ENCODE measurements at regions not wholly inside any gene's neighbourhood (a gene's known extent, or its start where the extent isn't known, plus 50 kb on each side); places are given as distances from the start of the nearest gene placed in this dataset.

DNA sequence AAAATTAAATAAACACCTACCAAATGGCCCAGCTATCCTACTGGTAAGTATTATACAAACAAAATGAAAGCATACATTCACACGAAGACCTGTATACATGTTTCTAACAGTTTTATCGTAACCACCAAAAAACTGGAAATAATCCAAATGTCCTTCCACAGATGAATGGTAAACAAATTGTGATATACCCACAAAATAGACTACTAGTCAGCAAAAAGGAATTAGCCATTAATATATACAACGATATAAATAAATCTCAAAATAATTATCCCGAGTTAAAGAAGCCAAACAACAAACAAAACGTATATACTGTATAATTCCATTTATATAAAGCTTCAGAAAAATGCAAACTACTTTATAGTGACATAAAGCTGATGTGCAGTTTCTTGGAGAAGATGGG is 106.3 kb upstream of the SERTM1 start:
- TF ChIP-seq, protein P1, sequence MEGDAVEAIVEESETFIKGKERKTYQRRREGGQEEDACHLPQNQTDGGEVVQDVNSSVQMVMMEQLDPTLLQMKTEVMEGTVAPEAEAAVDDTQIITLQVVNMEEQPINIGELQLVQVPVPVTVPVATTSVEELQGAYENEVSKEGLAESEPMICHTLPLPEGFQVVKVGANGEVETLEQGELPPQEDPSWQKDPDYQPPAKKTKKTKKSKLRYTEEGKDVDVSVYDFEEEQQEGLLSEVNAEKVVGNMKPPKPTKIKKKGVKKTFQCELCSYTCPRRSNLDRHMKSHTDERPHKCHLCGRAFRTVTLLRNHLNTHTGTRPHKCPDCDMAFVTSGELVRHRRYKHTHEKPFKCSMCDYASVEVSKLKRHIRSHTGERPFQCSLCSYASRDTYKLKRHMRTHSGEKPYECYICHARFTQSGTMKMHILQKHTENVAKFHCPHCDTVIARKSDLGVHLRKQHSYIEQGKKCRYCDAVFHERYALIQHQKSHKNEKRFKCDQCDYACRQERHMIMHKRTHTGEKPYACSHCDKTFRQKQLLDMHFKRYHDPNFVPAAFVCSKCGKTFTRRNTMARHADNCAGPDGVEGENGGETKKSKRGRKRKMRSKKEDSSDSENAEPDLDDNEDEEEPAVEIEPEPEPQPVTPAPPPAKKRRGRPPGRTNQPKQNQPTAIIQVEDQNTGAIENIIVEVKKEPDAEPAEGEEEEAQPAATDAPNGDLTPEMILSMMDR (IDR thresholded peaks at IDR 0.05), result no peak
- TF ChIP-seq POLR2A (IDR thresholded peaks at IDR 0.05), result no peak
